NCI-H1930 (cell line): ENCODE measurements at regions not wholly inside any gene's neighbourhood (a gene's known extent, or its start where the extent isn't known, plus 50 kb on each side); places are given as distances from the start of the nearest gene placed in this dataset.

ENCODE experiments used
- DNase-seq, 2 experiments: peaks; one replicate each; lab custom pipeline; 2025; lab: John Stamatoyannopoulos, UW

DNA sequence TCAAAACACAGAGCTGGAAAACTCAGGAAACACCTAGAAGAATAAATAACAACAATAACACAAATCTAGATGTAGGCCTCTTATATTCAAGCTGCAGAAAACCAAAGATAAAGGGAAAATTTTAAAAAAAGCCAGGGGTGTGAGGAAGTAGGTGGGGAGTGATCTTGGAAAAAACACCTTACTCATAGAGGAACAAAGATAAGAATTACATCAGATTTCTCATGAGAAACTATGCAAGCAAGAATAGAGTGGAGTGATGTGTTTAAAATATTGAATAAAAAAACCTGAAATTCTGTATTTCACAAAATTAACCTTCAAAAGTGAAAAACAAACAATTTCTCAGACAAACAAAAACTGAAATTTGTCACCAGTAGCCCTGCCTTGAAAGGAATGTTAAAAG is 265.5 kb upstream of the RGS18 start:
- no peak for DNase-seq

- no peak for DNase-seq
Observed at GRCh38 chr1:191895049-191895448, 263.2 kb upstream of the RGS18 start.

- DNase-seq = no peak
Observed at GRCh38 chr1:191895462-191896058, 262.7 kb upstream of the RGS18 start.

DNA sequence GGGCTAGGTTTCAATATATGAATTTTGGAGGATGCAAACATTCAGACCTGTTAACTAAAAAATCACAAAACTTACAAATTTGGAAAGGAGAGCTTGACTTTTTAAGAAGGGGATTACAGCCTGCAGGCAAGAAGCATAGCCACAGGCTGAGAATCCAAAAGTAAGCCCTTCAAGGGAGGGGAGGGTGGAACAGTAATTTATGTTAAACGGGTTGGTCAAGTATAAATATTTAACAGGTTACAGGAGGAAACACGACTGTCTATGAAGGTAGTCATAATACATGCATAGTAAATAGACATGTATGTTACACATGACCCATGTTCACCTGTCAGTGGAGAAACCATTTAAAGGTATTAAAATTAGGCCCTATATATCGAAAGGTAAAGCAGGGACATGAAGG is 261.1 kb upstream of the RGS18 start:
- DNase-seq = no peak

DNA sequence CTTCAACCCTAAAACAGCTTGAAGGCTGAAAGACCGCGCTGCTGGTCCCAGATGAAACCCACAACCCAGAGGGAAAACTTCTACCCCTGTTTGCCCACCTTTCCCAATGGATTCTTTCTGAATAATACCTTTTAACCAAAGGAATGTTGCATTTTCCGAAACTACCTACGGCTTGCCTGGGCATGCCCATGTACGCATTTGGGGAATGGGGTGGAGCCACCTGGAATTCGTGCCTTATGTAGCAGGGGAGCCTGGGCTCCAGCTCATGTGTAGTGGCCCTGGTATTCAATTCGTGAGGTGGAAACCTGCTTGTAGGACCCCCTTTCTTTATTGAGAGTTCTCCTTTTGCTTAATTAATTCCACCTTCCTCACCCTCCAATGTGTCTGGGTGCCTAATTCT is 256.6 kb upstream of the RGS18 start:
- no peak for DNase-seq

DNA sequence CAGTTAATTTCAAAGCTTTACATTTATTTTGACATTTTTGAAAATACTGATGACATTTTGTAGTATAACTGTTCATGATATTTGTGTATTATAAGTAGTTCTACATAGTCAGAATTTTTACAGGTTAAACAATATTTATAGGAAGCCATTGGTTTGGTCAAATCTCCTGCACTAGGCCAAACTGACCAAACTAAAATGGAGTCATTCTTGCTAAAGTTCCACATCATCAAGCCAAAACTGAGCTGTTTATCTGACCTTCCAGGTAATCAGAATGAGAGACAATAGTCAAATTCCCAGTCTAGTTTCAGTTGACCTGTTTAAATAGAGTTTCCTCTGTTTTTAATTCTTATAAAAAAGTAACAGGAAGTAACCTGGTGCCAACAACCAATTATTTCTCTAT is 253.3 kb upstream of the RGS18 start:
- no peak for DNase-seq

DNA sequence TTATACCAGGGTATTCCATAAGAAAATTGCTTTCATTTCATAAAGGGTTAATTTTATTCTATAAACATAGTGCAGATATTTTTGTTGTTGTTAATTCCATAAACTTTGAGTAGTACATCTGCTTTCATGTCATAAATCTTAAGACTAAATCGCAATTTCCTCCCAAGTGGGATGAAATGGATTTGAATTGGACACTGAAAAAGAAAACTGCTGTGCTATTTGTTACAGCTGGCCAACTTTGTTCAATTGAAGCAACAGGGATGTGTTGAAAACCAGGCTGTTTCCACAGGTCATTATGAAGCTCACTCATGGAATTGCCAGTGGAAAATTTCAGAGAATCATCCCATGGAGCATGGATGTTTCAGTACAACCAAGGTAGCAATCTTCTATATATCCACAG is 252.5 kb upstream of the RGS18 start:
- no peak for DNase-seq

GRCh38 chr1:191907121-191907520 is 251.1 kb upstream of the RGS18 start:
- DNase-seq = no peak

DNA sequence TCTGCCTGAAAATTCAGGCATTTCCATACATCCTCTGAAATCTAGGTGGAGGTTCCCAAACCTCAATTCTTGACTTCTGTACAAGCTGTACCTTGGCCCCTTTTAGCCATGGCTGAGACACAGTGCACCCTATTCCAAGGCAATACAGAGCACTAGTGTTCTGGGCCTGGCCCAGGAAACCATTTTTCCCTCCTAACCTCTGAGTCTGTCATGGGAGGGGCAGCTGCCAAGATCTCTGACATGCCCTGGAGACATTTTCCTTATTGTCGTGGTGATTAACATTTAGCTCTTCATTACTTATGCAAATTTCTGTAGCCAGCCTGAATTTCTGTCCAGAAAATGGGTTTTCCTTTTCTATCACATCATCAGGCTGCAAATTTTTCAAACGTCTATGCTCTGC is 248.0 kb upstream of the RGS18 start:
- DNase-seq = no peak

DNA sequence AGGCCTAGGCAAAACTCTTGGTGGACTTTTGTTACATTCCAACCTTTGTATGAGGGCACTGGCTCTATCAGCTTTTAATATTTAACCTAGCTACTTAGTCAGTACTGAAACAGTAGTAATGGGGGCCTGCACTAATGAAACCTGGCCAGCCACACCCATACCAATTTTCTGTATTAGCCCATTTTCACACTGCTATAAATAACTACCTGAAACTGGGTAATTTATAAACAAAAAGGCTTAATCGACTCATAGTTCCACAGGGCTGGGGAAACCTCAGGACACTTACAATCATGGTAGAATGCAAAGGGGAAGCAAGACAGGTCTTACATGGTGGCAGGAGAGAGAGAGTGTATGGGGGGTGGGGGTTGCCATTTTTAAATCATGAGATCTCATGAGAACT is 245.7 kb upstream of the RGS18 start:
- no peak for DNase-seq

DNA sequence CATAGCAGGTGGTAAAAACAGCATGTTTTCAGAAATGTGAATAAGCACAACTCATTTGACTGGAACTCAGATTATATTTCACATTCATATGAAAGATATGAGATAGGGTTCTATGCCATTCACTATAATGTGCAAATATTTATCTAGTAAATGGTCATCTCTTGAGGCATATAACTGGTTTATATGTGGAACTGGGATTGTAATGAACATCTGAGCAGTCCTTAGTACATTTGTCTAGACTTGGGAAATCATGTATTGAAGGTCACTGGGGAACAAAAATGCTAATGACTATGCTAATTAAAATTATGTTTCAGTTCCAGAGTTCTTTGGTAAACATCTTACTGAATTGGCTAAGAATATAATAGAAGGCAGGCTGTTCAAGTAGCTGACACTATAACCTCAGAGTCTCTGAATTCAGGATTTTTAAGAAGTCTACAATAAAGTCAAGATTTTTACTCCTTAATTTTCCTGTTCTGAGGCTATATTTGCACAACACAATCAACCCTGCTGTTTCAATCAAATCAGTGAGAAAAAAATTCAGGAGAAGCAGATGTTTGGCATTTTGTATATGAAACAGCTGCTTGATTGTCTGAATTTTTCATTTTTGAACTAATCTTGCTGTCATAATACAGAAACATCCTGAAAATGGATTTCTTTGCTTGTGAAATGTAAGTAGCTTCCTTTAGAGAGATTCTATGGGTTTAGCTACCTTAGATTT is 244.8 kb upstream of the RGS18 start:
- no peak for DNase-seq

DNA sequence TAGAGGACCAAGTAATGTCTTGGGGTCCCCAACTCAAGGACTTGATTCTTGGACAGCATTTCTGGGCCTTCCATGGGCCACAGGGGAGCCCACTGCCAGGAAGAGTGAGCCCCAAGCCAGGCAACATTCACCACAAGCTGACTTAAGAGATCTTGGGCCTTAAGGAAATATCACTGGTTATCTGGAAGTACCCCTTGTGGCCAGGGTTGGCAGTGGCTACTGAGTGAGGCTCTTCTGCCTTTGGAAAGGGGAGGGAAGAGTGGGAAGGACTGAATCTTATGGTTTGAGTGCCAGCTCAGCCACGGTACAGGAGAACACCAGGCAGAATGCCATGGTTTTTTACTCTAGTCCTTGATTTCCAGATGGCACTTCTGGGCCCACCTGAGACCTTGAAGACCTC is 228.9 kb upstream of the RGS18 start:
- DNase-seq = no peak

DNA sequence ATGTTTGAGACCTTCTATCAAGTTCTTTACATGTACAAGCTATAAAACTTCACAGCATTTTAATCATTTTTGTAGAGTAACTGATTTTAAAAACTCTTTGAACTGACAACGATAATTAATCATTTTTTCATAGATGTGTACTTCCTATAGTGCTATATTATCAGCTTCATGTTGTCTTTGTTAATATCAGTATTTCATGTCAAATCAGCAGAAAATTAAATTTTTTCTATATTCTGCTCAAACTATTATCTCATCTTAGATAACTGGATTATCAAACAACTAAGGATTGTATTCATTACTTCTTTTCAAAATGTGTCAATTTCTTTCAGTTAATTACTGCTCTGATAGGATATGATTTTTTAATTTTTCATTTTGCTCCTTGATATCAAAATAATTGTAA is 214.6 kb upstream of the RGS18 start:
- no peak for DNase-seq

GRCh38 chr1:191953526-191953925 is 204.7 kb upstream of the RGS18 start:
- DNase-seq = no peak

- no peak for DNase-seq
Observed at GRCh38 chr1:191959856-191960255, 198.4 kb upstream of the RGS18 start.

GRCh38 chr1:191963286-191963685 is 195.0 kb upstream of the RGS18 start:
- no peak for DNase-seq

DNA sequence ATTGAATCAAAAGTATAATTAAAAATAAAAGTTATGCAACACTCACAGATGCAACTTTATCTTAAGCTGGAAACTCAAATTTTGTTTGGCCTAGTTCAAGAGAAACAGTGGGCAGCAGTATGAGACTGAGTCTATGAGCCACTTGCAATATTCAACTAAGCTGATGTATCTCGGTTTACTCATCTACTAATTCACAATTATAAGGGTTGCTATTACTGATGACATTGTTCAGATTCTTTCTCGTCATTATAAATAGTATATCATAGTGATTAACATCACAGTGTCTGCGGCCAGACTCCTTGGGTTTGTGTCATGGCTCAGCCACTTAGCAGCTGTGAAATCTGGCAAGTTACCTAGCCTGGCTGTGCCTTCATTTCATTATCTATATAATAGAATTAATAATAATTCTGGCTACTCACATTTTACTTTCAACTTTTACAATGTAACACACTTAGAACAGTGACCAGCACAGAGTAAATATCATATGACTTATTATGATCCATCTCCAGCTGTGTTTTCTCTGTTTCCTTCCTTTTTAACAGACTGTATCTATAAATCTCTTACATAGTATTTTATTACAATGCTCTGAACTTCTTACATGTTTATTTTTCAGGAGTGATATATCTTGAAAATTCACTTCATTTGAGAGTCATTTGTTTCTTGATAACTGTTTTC is 194.3 kb upstream of the RGS18 start:
- DNase-seq = no peak

- no peak for DNase-seq
Observed at GRCh38 chr1:191969290-191969689, 189.0 kb upstream of the RGS18 start.

GRCh38 chr1:191970116-191970515 is 188.1 kb upstream of the RGS18 start:
- DNase-seq = no peak

GRCh38 chr1:191971447-191971846 is 186.8 kb upstream of the RGS18 start:
- DNase-seq = no peak

- no peak for DNase-seq
Observed at GRCh38 chr1:191974004-191974403, 184.3 kb upstream of the RGS18 start.

DNA sequence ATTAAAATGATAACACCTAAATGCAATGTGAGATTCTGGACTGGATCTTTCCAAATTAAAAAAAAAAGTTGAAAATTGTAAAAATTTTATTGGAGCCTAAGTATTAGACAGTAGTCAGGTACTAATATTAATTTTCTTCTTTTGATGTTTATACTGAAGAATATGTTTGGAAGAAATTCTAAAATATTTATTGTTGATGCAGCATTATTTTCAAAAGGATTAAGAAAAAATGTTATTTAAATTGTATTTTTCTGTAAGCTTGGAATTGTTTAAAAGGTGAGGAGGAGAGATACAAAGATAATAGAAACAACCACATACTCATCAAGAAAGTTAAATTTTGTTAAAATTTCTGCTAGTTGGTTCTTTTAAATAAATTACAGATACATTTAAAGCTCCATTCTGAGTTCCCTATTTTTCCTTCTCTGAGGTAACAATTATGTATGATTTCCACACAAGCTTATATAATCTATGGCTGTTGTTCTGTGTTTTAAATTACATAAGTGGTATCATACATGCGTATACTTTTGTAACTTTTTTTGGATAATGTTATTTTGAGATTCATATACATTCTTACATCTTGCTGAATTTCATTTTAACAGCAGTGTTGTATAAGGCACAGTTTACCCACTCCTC is 180.3 kb upstream of the RGS18 start:
- no peak for DNase-seq

- no peak for DNase-seq
Observed at GRCh38 chr1:191984856-191985255, 173.4 kb upstream of the RGS18 start.
